ENCODE measurements at regions not wholly inside any gene's neighbourhood (a gene's known extent, or its start where the extent isn't known, plus 50 kb on each side); places are given as distances from the start of the nearest gene placed in this dataset.
"Not testable (repeated sequence)": the region's sequence is repeated elsewhere in the genome, so short reads cannot be mapped to it uniquely, and the experiment has no call there.

DNA sequence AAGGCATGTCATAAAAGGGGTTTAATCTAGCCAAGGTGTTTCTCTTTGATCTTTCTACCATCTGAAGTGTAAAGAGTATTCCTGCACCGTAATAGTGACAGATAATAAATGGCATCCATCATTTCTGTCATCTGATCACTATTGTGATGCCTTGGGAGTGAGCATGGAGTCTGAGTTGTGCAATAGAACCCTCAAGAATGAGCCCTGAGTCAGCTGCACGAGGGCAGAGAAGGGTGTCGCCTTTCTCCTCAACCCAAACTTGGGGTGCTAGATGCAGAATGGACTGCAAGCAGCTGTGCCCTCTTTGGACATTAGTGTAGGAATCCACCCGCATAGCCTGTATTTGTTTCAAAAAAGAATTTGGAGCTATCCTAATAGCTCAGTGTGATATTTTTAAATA is 115.2 kb downstream of the ZNF37A start:
- Mint-ChIP-seq H3K27me3 (peaks cover 0 to 4% (median 0%) of the 10 kb centered on the region in 5 donors), H3K27ac (no peak overlapping the region)
- ATAC-seq: no peak

GRCh38 chr10:38209748-38210147 is 115.6 kb downstream of the ZNF37A start:
- H3K4me3 Mint-ChIP-seq, H3K4me1 Mint-ChIP-seq, H3K27me3 Mint-ChIP-seq, H3K36me3 Mint-ChIP-seq, H3K9me3 Mint-ChIP-seq, ATAC-seq, DNase-seq, POLR2A ChIA-PET, H3K27ac Mint-ChIP-seq: not testable (repeated sequence)

More for the DNA sequence above, 115.2 kb downstream of the ZNF37A start:
- Mint-ChIP-seq H3K36me3 (peaks cover 0 to 3% (median 0%) of the 10 kb centered on the region in 3 donors), H3K4me1 (no peaks in the 10 kb centered on the region), H3K9me3 (peaks cover 0 to 7% (median 3%) of the 10 kb centered on the region in 9 donors), H3K4me3 (no peak overlapping the region)
- no peak for DNase-seq
- POLR2A ChIA-PET: no interaction called here

DNA sequence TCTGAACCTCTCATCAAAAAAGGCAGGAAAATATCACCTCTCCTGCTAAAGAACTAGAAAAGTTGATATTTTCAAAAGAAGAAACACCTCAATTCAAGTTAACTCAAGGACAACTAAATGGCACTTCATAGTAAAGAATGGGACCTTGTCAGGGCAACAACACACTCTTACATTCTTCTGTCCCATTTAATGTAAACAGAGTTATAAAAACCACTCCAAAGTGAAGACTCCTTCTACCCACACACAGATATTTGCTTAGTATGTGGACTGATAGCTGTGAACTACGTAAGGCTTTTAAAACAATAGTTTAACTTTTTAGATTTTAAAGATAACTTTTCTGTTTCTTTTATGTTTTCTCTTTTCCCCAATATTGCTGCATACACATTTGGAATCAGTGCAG is 118.3 kb downstream of the ZNF37A start:
- Mint-ChIP-seq H3K4me3 (no peak overlapping the region), H3K27ac (no peak overlapping the region), H3K36me3 (no peaks in the 10 kb centered on the region), H3K4me1 (no peaks in the 10 kb centered on the region), H3K9me3 (peaks cover 0 to 11% (median 3%) of the 10 kb centered on the region in 9 donors), H3K27me3 (peaks cover 0 to 7% (median 0%) of the 10 kb centered on the region in 5 donors)
- DNase-seq: no peak
- no peak for ATAC-seq
- POLR2A ChIA-PET: no interaction called here

GRCh38 chr10:38226385-38226784 is 132.2 kb downstream of the ZNF37A start:
- Mint-ChIP-seq H3K9me3 (peaks cover 6 to 53% (median 23%) of the 10 kb centered on the region in 9 donors), H3K27me3 (peaks cover 0 to 2% (median 0%) of the 10 kb centered on the region in 5 donors), H3K4me3 (no peak overlapping the region), H3K36me3 (peaks cover 0 to 14% (median 0%) of the 10 kb centered on the region in 3 donors), H3K27ac (no peak overlapping the region), H3K4me1 (no peaks in the 10 kb centered on the region)
- ATAC-seq: no peak
- POLR2A ChIA-PET: no interaction called here
- no peak for DNase-seq

DNA sequence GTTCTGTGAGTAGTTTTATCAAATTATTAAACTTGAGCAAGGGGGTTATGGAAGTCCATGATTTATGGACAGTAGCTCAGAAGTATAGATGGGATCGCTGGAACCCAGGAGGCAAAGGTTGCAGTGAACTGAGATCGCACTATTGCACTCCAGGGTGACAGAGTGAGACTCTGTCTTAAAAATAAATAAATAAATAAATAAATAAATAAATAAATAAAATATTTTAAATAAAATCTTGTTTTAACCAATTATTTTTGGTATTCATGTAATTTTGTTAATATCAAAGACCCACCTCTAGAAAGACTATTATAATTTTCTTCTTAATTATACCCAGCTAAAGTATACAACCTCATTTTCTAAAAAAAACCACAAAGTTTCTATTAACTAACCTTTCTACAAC is 134.3 kb downstream of the ZNF37A start:
- Mint-ChIP-seq H3K9me3 (peaks cover 6 to 42% (median 14%) of the 10 kb centered on the region in 9 donors), H3K27me3 (peaks cover 0 to 2% (median 0%) of the 10 kb centered on the region in 5 donors), H3K27ac (no peak overlapping the region), H3K4me3 (no peak overlapping the region), H3K4me1 (no peaks in the 10 kb centered on the region), H3K36me3 (peaks cover 0 to 14% (median 0%) of the 10 kb centered on the region in 3 donors)
- POLR2A ChIA-PET: no interaction called here
- no peak for ATAC-seq
- DNase-seq: no peak

GRCh38 chr10:38238479-38238878 is 144.3 kb downstream of the ZNF37A start:
- DNase-seq, H3K4me3 Mint-ChIP-seq, H3K4me1 Mint-ChIP-seq, H3K36me3 Mint-ChIP-seq, ATAC-seq, POLR2A ChIA-PET, H3K27ac Mint-ChIP-seq, H3K27me3 Mint-ChIP-seq: not testable (repeated sequence)
- peaks cover 8 to 26% (median 15%) of the 10 kb centered on the region in 9 donors for H3K9me3 Mint-ChIP-seq

DNA sequence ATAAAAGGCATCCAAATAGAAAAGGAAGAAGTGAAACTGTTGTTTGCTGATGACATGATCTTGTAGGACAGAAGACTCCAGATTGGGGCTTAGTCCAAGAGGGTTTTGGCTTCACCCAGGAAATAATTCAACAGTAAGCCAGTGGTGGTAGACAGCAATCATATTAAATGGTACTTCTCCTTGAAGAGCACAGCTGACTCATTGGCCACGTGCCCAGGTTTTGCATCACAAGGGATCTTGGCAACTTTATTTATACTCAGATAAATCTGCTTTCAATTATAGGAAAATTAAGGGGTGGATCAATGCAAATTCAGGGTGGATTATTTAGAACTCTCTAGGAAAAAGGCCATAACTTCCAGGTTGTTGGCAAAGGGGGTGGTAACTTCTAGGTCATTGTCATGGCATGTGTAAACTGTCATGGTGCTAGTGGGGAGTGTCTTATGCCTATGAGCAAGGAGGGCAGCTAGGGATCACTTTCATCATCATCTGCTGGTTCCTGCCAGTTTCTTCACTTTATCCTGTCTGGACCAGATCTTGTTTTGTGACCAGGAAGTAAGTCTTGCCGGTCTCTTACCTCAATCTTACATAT is 148.0 kb downstream of the ZNF37A start:
- H3K4me1 Mint-ChIP-seq, H3K36me3 Mint-ChIP-seq, DNase-seq, H3K27ac Mint-ChIP-seq, ATAC-seq, H3K27me3 Mint-ChIP-seq, POLR2A ChIA-PET, H3K4me3 Mint-ChIP-seq: not testable (repeated sequence)
- peaks cover 7 to 31% (median 19%) of the 10 kb centered on the region in 9 donors for H3K9me3 Mint-ChIP-seq

- H3K27me3 Mint-ChIP-seq, DNase-seq, ATAC-seq, POLR2A ChIA-PET, H3K4me3 Mint-ChIP-seq, H3K27ac Mint-ChIP-seq, H3K4me1 Mint-ChIP-seq: not testable (repeated sequence)
- peaks cover 0 to 28% (median 0%) of the 10 kb centered on the region in 3 donors for H3K36me3 Mint-ChIP-seq
- H3K9me3 Mint-ChIP-seq: peaks cover 4 to 51% (median 24%) of the 10 kb centered on the region in 9 donors
These were observed 154.0 kb downstream of the ZNF37A start for GRCh38 chr10:38248113-38248512.

DNA sequence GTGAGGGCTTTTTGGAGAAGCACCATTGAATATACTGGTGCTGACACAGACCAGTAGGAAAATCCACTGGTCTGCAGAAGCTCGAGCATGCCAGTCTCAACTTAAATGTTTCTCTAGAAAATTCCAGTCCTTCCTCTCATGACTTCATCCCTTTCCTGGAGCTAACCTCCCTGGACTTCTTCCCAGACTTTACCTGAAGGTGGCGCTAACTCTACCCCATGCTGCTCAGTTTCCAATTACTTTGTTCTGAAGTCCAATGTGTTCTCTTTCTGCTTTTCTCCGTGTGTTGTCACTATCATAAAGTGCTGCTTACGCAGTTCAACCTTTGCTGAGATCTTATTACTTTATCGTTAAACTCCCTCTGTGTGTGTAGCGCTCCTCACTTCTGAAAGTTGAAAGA is 158.4 kb downstream of the ZNF37A start:
- peaks cover 5 to 46% (median 32%) of the 10 kb centered on the region in 9 donors for H3K9me3 Mint-ChIP-seq
- H3K27me3 Mint-ChIP-seq, H3K4me3 Mint-ChIP-seq, ATAC-seq, H3K27ac Mint-ChIP-seq, DNase-seq, H3K4me1 Mint-ChIP-seq, POLR2A ChIA-PET: not testable (repeated sequence)
- H3K36me3 Mint-ChIP-seq: peaks cover 0 to 39% (median 0%) of the 10 kb centered on the region in 3 donors

DNA sequence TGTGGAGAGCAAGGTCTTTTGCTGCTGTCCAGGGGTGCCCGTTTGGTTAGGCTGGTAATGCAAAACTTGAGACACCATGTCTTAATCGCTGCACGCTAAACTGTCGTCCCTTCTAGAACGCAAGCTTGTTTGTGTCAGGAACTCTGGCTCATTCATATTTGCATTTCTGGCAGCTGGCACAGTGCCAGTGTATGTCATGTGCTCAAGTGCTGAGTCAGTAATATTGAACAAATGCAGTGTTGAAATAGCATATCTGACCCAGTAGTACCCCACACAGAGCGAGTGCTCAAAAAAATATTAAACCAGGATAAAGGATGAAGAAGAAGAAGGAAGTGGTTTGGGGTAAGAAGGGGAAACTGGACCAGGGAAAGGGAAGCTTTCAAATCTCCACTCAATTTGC is 173.4 kb downstream of the ZNF37A start:
- H3K36me3 Mint-ChIP-seq, H3K4me1 Mint-ChIP-seq, H3K4me3 Mint-ChIP-seq, DNase-seq, H3K27me3 Mint-ChIP-seq, ATAC-seq, H3K27ac Mint-ChIP-seq, POLR2A ChIA-PET: not testable (repeated sequence)
- peaks cover 0 to 31% (median 16%) of the 10 kb centered on the region in 9 donors for H3K9me3 Mint-ChIP-seq

DNA sequence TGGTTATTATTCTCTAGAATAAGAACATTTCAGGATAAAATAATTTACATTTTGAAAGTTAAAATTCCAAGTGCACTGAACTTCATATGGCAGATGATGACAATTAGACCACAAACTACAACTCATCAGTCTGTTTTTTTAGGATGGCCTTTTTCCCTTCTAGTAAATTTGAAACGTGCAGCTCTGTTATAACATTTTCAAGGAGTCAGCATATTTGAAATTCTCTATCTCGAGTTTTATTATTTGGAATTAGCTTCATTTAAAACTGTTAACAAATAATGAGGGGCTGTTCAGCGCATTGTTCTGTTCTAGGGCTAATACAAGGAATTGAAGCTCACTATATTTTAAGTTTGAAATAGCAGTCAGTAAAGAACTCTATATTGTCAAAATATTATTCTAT is 176.9 kb downstream of the ZNF37A start:
- DNase-seq, H3K4me1 Mint-ChIP-seq, H3K27me3 Mint-ChIP-seq, H3K27ac Mint-ChIP-seq, POLR2A ChIA-PET, H3K4me3 Mint-ChIP-seq, ATAC-seq, H3K36me3 Mint-ChIP-seq: not testable (repeated sequence)
- peaks cover 0 to 24% (median 9%) of the 10 kb centered on the region in 9 donors for H3K9me3 Mint-ChIP-seq

DNA sequence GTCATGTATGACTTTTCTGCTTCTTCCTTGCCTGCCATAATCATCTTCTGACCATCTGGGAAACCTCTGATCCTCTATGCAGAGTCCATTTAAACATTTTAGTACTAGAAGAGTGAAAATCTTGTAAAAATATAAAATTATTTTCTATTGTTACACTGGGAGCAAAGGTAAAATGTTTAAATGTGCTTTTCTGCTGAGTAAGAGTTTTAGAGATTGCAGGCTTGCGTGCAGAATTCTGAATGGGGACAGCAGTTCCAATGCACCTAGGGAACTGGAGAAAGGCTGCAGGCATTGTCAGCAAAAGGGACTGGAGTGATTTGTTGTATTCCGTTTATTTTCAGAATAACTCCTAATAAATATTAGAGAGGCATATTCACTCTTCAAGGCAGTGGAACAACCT is 180.7 kb downstream of the ZNF37A start:
- H3K4me3 Mint-ChIP-seq, ATAC-seq, H3K9me3 Mint-ChIP-seq, H3K4me1 Mint-ChIP-seq, H3K27me3 Mint-ChIP-seq, H3K27ac Mint-ChIP-seq, H3K36me3 Mint-ChIP-seq, POLR2A ChIA-PET, DNase-seq: not testable (repeated sequence)

GRCh38 chr10:38292560-38292959 is 198.4 kb downstream of the ZNF37A start:
- POLR2A ChIA-PET, H3K27ac Mint-ChIP-seq, ATAC-seq, H3K27me3 Mint-ChIP-seq, H3K4me3 Mint-ChIP-seq, H3K36me3 Mint-ChIP-seq, H3K9me3 Mint-ChIP-seq, H3K4me1 Mint-ChIP-seq, DNase-seq: not testable (repeated sequence)

GRCh38 chr10:38310111-38310510 is 216.0 kb downstream of the ZNF37A start:
- H3K36me3 Mint-ChIP-seq, POLR2A ChIA-PET, H3K27me3 Mint-ChIP-seq, H3K4me3 Mint-ChIP-seq, ATAC-seq, H3K4me1 Mint-ChIP-seq, DNase-seq, H3K9me3 Mint-ChIP-seq, H3K27ac Mint-ChIP-seq: not testable (repeated sequence)

Data from naive thymus-derived CD8-positive, alpha-beta T cell (primary cell).